Coronary artery (tissue), 2 donors: ENCODE measurements at regions not wholly inside any gene's neighbourhood (a gene's known extent, or its start where the extent isn't known, plus 50 kb on each side); places are given as distances from the start of the nearest gene placed in this dataset.
"Not testable (repeated sequence)": the region's sequence is repeated elsewhere in the genome, so short reads cannot be mapped to it uniquely, and the experiment has no call there.

Source experiments
- DNase-seq: peaks from one replicate; pipeline ENCODE4 v3.0.0-alpha.2; 2017; ENCODE audit warnings: low spot score
- H3K27ac ChIP-seq, 2 donors: fragments of 200-600 bp; sonication (generic); one replicate each; pipeline ENCODE4 v1.5.1; 2016 to 2019
- H3K4me3 ChIP-seq: fragments of 200-600 bp; sonication (generic); 2 replicates; pipeline ENCODE4 v1.5.1; 2016; ENCODE audit warnings: mild to moderate bottlenecking, moderate library complexity
- TF ChIP-seq, protein P1 (sequence below): fragments of 200-600 bp; sonication (generic); IDR thresholded peaks from one replicate; pipeline ENCODE4 v1.5.1; 2019; ENCODE audit warnings: antibody characterized with exemption

DNA sequence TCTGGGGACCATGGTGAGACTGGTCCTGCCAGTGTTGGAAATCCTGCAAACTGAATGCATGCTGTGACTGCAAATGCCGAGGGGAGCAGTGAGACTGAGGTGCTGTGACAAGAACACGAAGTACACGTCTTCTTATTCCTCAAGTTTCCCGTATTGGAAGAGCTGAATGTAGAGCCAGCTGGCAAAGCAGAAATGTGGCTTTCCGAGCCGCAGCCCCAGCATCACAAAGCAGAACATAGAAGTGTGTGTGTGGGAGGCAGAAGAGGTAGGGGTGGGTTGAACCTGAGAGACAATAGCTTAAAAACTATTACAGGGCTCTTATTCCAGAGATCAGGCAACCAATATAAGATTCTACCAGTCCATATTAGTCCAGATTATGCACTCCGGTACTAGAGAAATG is 98.8 kb downstream of the CARTPT start:
- no peak for DNase-seq
- no peak overlapping the region for H3K4me3 ChIP-seq
- H3K27ac ChIP-seq: no peak overlapping the region
- TF ChIP-seq, protein P1, sequence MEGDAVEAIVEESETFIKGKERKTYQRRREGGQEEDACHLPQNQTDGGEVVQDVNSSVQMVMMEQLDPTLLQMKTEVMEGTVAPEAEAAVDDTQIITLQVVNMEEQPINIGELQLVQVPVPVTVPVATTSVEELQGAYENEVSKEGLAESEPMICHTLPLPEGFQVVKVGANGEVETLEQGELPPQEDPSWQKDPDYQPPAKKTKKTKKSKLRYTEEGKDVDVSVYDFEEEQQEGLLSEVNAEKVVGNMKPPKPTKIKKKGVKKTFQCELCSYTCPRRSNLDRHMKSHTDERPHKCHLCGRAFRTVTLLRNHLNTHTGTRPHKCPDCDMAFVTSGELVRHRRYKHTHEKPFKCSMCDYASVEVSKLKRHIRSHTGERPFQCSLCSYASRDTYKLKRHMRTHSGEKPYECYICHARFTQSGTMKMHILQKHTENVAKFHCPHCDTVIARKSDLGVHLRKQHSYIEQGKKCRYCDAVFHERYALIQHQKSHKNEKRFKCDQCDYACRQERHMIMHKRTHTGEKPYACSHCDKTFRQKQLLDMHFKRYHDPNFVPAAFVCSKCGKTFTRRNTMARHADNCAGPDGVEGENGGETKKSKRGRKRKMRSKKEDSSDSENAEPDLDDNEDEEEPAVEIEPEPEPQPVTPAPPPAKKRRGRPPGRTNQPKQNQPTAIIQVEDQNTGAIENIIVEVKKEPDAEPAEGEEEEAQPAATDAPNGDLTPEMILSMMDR: no peak

DNA sequence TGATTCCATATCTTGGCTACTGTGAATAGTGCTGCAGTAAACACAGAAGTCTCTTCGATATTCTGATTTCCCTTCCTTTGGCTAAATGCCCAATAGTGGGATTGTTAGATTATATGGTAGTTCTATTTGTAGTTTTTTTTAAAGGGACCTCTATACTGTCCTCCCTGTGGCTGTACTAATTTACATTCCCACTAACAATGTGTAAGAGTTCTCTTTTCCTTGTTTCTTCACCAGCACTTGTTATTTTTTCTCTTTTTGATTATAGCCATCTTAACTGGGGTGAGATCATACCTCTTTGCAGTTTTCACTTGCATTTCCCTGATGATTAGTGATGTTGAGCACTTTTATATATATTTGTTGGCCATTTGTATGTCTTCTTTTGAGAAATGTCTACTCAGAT is 102.0 kb downstream of the CARTPT start:
- H3K4me3 ChIP-seq: no peak overlapping the region
- TF ChIP-seq, protein P1: no peak
- no peak for DNase-seq
- no peak overlapping the region for H3K27ac ChIP-seq

DNA sequence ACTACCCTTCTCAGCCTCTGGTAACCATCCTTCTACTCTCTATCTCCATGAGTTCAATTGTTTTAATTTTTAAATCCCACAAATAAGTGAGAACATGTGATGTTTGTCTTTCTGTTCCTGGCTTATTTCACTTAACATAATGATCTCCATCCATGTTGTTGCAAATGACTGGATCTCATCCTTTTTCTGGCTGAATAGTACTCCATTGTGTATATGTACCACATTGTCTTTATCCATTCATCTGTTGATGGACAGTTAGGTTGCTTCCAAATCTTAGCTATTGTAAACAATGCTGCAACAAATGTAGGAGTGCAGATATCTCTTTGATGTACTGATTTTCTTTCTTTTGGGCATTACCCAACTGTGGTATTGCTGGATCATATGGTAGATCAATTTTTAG is 103.0 kb downstream of the CARTPT start:
- DNase-seq, H3K4me3 ChIP-seq, H3K27ac ChIP-seq: not testable (repeated sequence)

DNA sequence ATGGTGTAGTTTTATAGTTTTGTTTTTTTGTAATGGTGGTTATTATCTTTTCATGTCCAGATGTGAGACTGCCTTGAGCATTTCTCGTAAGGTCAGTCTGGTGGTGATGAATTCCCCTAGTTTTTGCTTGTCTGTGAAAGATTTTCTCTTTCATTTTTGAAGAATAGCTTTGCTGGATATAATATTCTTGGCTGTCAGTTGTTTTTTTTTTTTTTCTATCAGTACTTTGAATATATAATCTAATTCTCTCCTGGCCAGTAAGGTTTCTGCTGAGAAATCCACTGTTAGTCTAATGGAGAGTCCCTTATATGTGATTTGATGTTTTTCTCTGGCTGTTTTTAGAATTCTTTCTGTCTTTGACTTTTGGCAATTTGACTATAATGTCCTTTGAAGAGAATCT is 106.9 kb downstream of the CARTPT start:
- no peak for DNase-seq
- Histone ChIP-seq H3K4me3 (no peak overlapping the region), H3K27ac (no peak overlapping the region)
- TF ChIP-seq, protein P1: no peak

DNA sequence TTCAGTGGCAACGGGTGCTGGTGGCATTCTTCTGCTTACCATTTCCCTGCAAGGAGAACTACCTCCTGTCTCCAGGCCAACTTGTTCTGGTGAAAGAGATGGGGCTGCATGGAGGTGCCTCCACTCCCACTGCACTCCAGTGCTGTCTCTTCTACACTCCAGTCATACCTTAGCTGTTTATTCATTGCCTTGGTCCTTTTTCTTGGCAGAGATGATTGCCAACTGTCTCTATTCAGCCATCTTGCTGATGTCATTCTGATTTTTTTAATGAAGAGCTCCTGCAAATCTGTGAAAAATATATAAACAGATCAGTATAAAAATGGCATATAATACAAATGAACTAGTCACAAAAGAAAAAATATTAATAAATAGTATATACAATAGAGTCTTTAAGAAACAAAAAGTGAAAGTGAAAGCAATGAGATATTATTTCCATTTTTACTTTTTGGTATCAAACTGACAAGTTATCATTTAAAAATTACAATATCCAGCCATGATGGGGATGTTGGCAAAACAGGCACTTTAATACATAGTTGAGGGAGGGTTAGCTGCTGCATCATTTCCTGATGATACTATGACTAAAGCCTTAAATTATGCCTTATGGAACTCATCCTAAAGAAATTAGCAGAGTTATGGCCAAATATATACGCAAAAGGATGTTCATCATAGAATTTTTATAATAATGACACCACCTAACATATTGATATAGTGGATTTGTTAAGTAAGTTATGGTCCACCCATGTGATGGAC is 109.4 kb downstream of the CARTPT start:
- DNase-seq: no peak
- Histone ChIP-seq H3K4me3 (no peak overlapping the region), H3K27ac (no peak overlapping the region)
- TF ChIP-seq, protein P1: no peak

DNA sequence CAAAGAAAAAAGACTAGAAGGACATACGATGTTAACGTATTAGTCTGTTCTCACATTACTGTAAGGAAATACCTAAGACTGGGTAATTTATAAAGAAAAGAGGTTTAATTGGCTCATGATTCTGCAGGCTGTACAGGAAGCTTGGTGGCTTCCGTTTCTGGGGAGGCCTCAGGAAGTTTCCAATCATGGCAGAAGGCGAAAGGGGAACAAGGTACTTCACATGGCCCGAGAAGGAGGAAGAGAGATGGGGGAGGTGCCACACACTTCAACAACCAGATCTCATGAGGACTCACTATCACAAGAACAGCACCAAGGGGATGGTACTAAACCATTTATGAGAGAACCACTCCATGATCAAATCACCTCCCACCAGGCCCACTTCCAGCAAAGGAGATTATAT is 110.1 kb downstream of the CARTPT start:
- peak overlapping the region in 1 of 2 donors; percentile 25 for H3K27ac ChIP-seq
- no peak overlapping the region for H3K4me3 ChIP-seq
- TF ChIP-seq, protein P1: no peak
- no peak for DNase-seq

DNA sequence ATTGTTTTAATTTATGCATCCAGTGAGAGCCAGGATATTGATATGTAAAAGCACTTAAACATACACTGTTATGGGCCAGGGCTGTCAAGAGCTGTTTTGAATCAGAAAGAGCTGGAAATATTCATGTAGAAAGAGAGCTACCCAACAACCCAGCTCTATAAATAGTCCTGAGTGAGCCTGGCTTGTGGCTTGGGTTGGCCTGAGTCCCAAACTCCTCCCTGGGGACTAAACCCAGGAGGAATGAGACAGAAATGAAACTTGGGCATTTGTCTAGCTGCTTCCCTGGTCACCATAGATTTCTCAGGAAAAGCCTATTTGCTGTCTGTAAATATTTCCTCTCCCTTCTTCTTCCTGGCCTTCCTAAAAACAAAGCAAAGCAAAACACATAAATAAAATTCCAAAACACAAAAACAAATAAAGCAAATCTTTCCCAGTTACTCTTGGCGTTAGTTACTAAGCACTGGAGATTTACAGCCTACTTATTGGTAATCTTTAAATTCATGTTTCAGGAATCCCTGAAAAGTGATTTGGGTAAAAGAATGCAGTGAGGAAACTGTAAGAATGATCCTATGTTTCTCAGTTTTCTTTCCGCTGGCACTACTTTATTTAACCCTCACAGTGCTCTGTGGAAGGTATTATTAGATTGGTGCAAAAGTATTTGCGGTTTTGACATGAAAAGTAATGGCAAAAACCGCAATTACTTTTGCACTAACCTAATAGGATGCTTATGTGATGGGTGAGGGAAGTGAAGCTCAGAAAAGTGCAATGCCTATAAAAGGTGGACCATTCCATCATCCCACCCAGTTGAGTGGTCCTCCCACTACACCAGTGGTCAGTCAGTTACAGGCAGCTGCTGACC is 111.8 kb downstream of the CARTPT start:
- H3K27ac ChIP-seq: peak overlapping the region; percentile 51 to 71
- peak; percentile 86 for DNase-seq
- TF ChIP-seq, protein P1: no peak
- H3K4me3 ChIP-seq: peak overlapping the region; percentile 11
